Transverse colon (tissue), 4 donors: ENCODE measurements at regions not wholly inside any gene's neighbourhood (a gene's known extent, or its start where the extent isn't known, plus 50 kb on each side); places are given as distances from the start of the nearest gene placed in this dataset.
"Not testable (repeated sequence)": the region's sequence is repeated elsewhere in the genome, so short reads cannot be mapped to it uniquely, and the experiment has no call there.

ENCODE experiments used
- DNase-seq: peaks from one replicate; pipeline ENCODE4 v3.0.0-alpha.2; 2019
- H3K27ac ChIP-seq, 4 donors: fragments of 200-600 bp; sonication (generic); 2 replicates each; pipeline ENCODE4 v1.5.1; 2016 to 2018; ENCODE audit warnings: inconsistent platforms in 4 of 4
- H3K27me3 ChIP-seq: fragments of 200-600 bp; sonication (generic); 2 replicates; pipeline ENCODE4 v1.5.1; 2017; ENCODE audit warnings: inconsistent platforms
- H3K36me3 ChIP-seq, 4 donors: fragments of 200-600 bp; sonication (generic); 2 replicates each; pipeline ENCODE4 v1.5.1; 2017 to 2019; ENCODE audit warnings: inconsistent platforms in 4 of 4
- H3K4me1 ChIP-seq, 4 donors: fragments of 200-600 bp; sonication (generic); 2 replicates each; pipeline ENCODE4 v1.5.1; 2017 to 2020; ENCODE audit warnings: inconsistent platforms in 4 of 4
- H3K4me3 ChIP-seq, 4 donors: fragments of 200-600 bp; sonication (generic); 1 replicate in 1 of 4; 2 replicates in 3 of 4; pipeline versions ENCODE4 v1.5.1 to v1.6.1; 2017 to 2019; ENCODE audit warnings: inconsistent platforms in 4 of 4
- H3K9me3 ChIP-seq, 2 donors: fragments of 200-600 bp; sonication (generic); 2 replicates each; pipeline ENCODE4 v1.5.1; 2017 to 2019; ENCODE audit warnings: inconsistent platforms in 2 of 2
- EP300 ChIP-seq: sonication (generic); formaldehyde crosslinking; IDR thresholded peaks from one replicate; pipeline ENCODE4 v1.6.1; 2017; ENCODE audit warnings: antibody characterized with exemption, low read depth
- POLR2A ChIP-seq: fragments of 450-650 bp; IDR thresholded peaks from one replicate; pipeline ENCODE4 v1.6.1; 2016; ENCODE audit warnings: antibody characterized with exemption, mild to moderate bottlenecking, moderate library complexity
- POLR2AphosphoS5 ChIP-seq, 3 donors: sonication (generic); formaldehyde crosslinking; IDR thresholded peaks; one replicate each; pipeline ENCODE4 v1.6.1; 2016; ENCODE audit warnings: antibody characterized with exemption in 3 of 3
- WGBS, 2 donors: methylation state at CpG; one replicate each; pipeline ENCODE4 v1.1.5; 2018; ENCODE audit warnings: low coverage in 1 of 2; 5-methylcytosine and 5-hydroxymethylcytosine counted together
- in situ Hi-C, 4 donors: fragments of 200-750 bp; cut with MboI; loops; one replicate each; pipeline versions ENCODE4 v1.15.0 to v1.15.1; 2017; ENCODE audit warnings: low sequenced_read_pairs in 3 of 4, low pct_ligation_motif_present in 1 of 4, low pct_unique_long_range_greater_than_20kb in 1 of 4
- intact Hi-C: fragments of 100-400 bp; cut with DNase I; formaldehyde crosslinking; loops from one replicate; pipeline ENCODE4 v1.15.1; 2023; ENCODE audit warnings: low total_unique reads
- TF ChIP-seq, protein P1 (sequence below), 5 experiments: fragments of 200-600 bp in 3 of 5; fragments of 450-650 bp in 2 of 5; sonication (generic) in 3 of 5; IDR thresholded peaks; 1 replicate in 2 of 5; 2 replicates in 3 of 5; pipeline ENCODE4 v1.5.1; 2016 to 2017; ENCODE audit warnings: antibody characterized with exemption in 5 of 5, inconsistent platforms in 3 of 5, mild to moderate bottlenecking in 2 of 5, moderate library complexity in 1 of 5

DNA sequence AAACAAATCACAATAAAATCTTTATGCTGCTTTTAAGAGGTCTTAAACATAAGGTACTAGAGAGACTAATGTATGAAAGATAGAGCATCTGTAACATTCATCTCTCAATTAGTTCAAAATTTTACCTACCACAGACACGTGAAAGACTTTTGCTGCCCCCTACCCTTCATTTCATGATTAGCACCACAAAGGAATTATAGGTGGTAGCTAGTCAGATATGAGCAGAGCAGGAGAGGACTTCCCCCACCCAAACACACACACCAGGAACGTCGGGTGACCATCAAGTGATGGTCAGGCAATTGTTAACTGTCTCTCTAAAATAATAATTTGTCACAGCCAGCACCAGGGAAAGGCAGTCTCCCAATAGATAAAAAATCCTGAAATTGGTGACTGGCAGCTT is 1531.7 kb upstream of the SPRY2 start:
- Histone ChIP-seq H3K36me3 (no peaks in the 10 kb centered on the region), H3K27ac (no peak overlapping the region), H3K4me1 (no peaks in the 10 kb centered on the region), H3K9me3 (no peaks in the 10 kb centered on the region), H3K4me3 (no peak overlapping the region), H3K27me3 (no peaks in the 10 kb centered on the region)
- no peak for DNase-seq
- intact Hi-C loops (no loop called here), in situ Hi-C loops (no loop called here)
- WGBS, 2 donors: 8 to 17% methylated on average over 3 of the region's 3 CpGs
- no peak for TF ChIP-seq POLR2A
- TF ChIP-seq, protein P1, sequence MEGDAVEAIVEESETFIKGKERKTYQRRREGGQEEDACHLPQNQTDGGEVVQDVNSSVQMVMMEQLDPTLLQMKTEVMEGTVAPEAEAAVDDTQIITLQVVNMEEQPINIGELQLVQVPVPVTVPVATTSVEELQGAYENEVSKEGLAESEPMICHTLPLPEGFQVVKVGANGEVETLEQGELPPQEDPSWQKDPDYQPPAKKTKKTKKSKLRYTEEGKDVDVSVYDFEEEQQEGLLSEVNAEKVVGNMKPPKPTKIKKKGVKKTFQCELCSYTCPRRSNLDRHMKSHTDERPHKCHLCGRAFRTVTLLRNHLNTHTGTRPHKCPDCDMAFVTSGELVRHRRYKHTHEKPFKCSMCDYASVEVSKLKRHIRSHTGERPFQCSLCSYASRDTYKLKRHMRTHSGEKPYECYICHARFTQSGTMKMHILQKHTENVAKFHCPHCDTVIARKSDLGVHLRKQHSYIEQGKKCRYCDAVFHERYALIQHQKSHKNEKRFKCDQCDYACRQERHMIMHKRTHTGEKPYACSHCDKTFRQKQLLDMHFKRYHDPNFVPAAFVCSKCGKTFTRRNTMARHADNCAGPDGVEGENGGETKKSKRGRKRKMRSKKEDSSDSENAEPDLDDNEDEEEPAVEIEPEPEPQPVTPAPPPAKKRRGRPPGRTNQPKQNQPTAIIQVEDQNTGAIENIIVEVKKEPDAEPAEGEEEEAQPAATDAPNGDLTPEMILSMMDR (IDR thresholded peaks at IDR 0.05): peak in 2 of 5 experiments; percentile 7 to 10

DNA sequence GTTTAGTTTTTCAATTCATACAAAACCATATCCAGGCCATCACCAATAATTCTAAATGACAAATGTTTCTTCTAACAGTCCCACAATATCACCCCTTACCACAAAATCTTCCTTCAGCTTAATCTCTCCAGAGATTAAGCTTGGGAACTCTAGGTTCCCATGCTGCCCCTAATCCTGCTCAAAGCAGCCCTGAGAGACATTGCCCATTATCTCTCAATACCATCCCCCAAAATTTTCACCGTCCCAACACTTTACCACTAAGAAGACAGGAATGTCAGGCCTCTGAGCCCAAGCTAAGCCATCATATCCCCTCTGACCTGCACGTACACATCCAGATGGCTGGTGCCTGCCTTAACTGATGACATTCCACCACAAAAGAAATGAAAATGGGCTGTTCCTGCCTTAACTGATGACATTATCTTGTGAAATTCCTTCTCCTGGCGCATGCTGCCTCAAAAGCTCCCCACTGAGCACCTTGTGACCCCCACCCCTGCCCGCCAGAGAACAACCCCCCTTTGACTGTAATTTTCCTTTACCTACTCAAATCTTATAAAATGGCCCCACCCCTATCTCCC is 1530.9 kb upstream of the SPRY2 start:
- H3K27ac ChIP-seq, H3K27me3 ChIP-seq, intact Hi-C loops, H3K4me1 ChIP-seq, in situ Hi-C loops, DNase-seq, H3K36me3 ChIP-seq, H3K9me3 ChIP-seq, H3K4me3 ChIP-seq: not testable (repeated sequence)
- WGBS, 2 donors: 64 to 79% methylated on average over 4 of the region's 4 CpGs

DNA sequence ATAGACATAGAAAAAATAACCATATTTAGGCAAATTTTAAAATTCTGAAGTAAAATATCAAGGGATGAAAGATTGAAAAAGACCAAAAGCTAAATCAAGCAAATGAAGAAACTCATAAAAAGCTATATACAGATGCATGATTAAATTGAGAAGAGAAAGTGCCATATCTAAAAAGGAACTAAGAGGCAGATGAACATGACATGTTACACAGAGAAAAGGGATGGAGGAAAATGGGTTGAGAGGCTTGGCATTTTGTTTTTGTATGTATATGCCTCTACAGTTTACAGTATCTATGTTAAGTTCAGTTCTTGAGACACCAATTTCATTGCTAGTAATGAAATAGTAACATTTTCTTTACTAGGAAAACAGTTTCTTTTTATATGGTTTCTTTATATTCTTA is 1507.4 kb upstream of the SPRY2 start:
- no peaks in the 10 kb centered on the region for H3K4me1 ChIP-seq
- no peaks in the 10 kb centered on the region for H3K36me3 ChIP-seq
- no peaks in the 10 kb centered on the region for H3K9me3 ChIP-seq
- H3K4me3 ChIP-seq: no peak overlapping the region
- DNase-seq: no peak
- in situ Hi-C loops (no loop called here), intact Hi-C loops (no loop called here)
- no peak overlapping the region for H3K27ac ChIP-seq
- TF ChIP-seq, protein P1 (IDR thresholded peaks at IDR 0.05): no peak
- TF ChIP-seq POLR2A (no peak), POLR2AphosphoS5 (IDR thresholded peaks at IDR 0.05) (no peak), EP300 (no peak)
- H3K27me3 ChIP-seq: no peaks in the 10 kb centered on the region

DNA sequence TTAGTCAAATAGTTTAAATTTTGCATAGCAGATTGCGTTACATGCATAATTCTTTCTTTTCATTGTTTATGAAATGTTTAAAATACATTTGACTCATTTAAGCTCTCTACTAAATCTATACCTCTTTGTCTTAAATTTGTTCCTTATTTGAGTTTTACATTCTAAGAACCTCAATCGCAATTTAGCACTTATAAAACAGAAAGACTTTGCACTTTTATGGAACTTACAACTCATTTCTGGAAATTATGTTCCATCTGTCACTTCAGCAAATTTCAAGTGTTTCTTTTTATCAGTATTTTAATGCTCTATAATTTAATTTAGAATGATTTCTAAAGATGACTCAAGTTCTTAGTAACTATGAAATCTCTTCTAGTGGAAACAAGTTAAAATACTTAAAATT is 1505.8 kb upstream of the SPRY2 start:
- no peaks in the 10 kb centered on the region for H3K27me3 ChIP-seq
- no peaks in the 10 kb centered on the region for H3K4me1 ChIP-seq
- in situ Hi-C loops (no loop called here), intact Hi-C loops (no loop called here)
- no peak for DNase-seq
- no peak overlapping the region for H3K27ac ChIP-seq
- TF ChIP-seq POLR2AphosphoS5 (IDR thresholded peaks at IDR 0.05) (no peak), EP300 (no peak), POLR2A (no peak)
- TF ChIP-seq, protein P1 (IDR thresholded peaks at IDR 0.05): no peak
- 62 to 68% methylated on average over 2 of the region's 2 CpGs for WGBS, 2 donors
- no peaks in the 10 kb centered on the region for H3K9me3 ChIP-seq
- no peak overlapping the region for H3K4me3 ChIP-seq
- H3K36me3 ChIP-seq: no peaks in the 10 kb centered on the region

DNA sequence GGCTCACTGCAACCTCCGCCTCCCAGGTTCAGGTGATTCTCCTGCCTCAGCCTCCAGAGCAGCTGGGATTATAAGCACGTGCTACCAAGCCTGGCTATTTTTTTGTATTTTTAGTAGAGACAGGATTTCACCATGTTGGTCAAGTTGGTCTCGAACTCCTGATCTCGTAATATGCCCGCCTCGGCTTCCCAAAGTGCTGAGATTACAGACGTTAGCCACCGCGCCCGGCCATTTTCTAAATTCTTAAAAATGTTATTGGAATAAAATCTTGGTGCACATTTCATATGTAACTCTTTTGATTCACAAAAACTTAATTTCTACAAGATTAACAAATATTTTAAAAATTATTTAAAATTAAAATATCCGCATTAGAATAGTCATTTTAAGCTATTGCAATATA is 1480.3 kb upstream of the SPRY2 start:
- intact Hi-C loops: no loop called here

More for the DNA sequence above, 1480.3 kb upstream of the SPRY2 start:
- no peak for TF ChIP-seq POLR2A
- no peak for TF ChIP-seq POLR2AphosphoS5 (IDR thresholded peaks at IDR 0.05)
- no peak for TF ChIP-seq EP300
- TF ChIP-seq, protein P1 (IDR thresholded peaks at IDR 0.05): no peak
- no peak overlapping the region for H3K4me3 ChIP-seq
- no peak overlapping the region for H3K27ac ChIP-seq
- 87 to 91% methylated on average over 11 of the region's 11 CpGs for WGBS, 2 donors
- no peaks in the 10 kb centered on the region for H3K27me3 ChIP-seq
- no peaks in the 10 kb centered on the region for H3K9me3 ChIP-seq
- H3K4me1 ChIP-seq: no peaks in the 10 kb centered on the region
- no peak for DNase-seq
- in situ Hi-C loops: no loop called here
- H3K36me3 ChIP-seq: no peaks in the 10 kb centered on the region
